Bone marrow (tissue), 2 donors: ENCODE measurements at regions not wholly inside any gene's neighbourhood (a gene's known extent, or its start where the extent isn't known, plus 50 kb on each side); places are given as distances from the start of the nearest gene placed in this dataset.

Experiments
- DNase-seq, 2 donors: peaks; one replicate each; lab custom pipeline; 2025; lab: John Stamatoyannopoulos, UW

- DNase-seq: no peak
Observed at GRCh38 chr18:40440088-40440487, 1514.9 kb upstream of the PIK3C3 start.

GRCh38 chr18:40437517-40437916 is 1517.5 kb upstream of the PIK3C3 start:
- DNase-seq: no peak

DNA sequence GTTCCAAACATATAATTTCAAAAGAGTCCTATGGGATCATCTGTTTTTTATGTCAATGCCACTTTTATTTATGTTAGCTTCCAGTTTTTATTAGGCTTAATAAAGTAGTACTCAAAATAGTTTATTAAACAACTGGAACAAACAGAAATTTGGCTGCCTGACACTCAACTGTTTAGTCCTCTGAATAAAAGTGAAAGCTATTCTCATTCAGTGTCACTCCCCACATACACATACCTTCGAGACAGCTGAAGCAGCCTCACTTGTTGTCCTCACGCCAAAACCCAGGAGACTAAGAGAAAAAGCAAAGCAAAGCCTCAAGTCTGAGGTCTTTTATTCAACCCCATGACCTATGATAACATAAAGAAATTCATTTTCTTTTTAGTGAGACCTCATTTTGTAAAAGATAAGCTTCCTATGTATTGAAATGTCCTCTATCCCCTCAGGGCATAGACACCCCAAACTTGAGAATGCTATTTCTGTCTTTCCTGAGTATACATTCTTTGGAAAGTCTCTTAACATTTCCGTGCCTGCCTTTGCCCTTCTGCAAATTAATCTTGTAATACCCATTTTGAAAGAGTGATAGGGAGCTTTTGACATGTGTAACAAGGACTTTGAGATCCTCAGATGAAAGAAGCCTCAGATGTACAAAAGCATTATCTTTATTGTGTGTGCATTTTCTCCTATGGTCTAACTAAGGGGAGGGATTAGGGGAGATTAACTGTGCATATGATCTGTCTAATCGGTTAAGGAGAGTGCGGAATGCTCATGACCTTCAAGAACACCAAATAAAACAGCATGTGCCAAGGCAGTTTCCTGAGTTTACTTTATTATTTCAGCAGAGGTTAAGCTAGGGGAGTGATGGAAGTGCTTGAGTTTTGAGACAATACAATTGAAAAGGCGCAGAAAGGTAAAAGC is 1523.7 kb upstream of the PIK3C3 start:
- no peak for DNase-seq

GRCh38 chr18:40423291-40423690 is 1531.7 kb upstream of the PIK3C3 start:
- DNase-seq: no peak

DNA sequence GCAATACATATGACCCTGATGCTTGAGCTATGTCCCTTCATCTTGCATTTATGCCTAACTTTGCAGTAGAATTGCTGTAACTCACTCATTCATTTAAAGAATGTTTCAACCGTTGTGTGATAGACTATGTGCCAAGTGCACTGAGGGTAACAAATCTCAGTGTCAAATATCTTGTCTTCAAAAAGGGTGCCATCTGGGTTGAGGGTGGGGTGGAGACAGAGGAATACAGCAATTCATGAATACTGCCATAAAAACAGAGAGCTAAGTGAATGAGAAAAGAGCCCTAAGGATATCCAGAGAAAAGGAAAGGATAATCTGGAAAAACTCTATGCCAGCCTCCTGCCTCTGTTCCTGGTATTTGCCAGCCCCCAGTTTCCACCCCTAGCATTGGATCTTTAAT is 1534.4 kb upstream of the PIK3C3 start:
- no peak for DNase-seq

DNA sequence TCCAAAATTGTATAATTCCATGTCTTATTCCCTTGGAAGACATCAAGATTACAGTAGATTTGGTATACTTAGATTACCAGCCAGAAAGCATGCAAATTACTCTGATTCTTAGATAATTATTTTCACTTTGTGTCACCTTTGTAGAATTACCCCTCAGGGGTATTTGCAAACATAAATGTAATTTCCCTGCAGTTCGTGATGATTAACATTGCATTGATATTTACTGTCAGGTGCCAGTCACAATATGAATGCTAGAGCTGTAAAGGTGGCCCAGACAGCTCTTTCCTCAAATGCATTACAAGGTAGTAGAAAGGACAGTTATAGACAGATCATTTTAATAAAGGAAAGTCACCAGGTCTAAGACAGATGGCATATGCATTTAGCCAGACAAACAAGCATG is 1537.5 kb upstream of the PIK3C3 start:
- DNase-seq: no peak

GRCh38 chr18:40415821-40416220 is 1539.2 kb upstream of the PIK3C3 start:
- no peak for DNase-seq

DNA sequence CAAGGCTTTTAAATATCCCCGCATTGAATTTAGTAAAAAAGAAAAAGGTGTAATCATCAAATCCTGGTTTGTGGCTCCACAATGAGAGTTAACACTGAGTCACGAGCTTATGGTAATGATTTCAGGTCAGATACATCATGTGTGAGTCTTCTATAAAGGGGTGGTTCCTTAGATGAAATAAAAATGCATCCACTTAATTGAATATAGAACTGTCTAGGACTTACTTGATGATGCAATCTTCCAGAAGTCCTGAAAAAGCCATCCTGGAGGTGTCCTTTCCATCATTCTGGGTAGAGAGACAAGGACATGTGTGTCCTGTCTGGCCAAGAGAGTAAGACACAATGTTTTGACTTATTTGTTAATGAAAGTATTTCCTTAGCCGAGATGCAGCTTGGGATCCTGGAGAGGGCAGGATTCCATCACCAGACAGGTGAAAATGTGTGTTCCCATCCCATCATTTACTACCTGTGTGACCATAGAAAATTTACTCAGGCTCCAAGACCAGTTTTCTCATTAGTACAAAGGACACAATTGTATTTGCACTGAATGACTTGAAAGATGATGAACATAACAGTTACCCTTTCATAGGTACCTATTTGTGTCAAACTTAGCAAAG is 1539.8 kb upstream of the PIK3C3 start:
- no peak for DNase-seq

DNA sequence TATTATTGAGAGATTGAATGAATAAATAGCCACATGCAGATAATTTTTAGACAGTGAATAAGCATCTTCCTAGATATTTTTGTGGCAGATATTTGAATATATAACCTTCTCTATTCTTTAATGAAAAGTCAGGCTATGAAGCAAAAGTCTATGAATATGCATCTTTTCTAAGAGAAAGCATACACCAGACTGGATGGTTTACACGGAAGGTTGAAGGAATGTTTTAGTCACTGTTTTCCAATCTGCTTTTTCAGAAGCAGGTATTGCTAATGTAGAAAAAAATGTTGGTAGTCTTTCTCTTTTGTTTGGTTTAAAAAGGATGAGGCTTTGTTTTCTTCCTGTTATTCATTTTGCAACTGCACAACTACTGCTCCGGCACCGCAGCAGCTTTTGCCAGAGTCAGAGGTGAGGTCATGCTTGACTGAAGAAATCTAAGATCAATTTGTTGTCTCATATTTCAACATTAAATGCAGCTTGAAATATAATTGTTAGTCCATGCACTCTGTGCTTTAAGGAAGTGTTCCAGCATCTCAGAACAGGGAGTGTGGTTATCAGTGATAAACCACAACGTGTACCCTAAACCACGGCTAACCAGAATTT is 1540.8 kb upstream of the PIK3C3 start:
- no peak for DNase-seq

GRCh38 chr18:40413160-40413559 is 1541.9 kb upstream of the PIK3C3 start:
- DNase-seq: no peak

GRCh38 chr18:40412410-40412809 is 1542.6 kb upstream of the PIK3C3 start:
- DNase-seq: no peak

- no peak for DNase-seq
Observed at GRCh38 chr18:40407909-40408308, 1547.1 kb upstream of the PIK3C3 start.

DNA sequence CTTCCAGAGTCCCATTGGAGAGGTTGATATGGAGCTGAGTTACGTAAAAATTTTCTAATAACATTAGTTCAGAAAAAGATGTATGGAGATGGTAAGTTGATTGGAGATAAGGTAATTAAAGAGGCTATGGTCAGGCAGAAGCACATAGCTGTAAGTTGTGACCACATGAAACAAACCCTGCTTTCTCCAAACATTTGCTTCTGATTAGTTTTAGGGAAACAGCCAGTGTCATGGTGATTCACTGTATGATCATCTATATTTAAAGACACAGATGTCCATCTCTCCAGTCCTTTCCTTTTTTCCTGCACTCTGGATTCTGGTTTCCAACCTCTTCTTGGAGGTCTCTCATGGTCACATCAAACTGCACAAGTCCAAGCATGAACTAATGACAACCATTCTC is 1550.8 kb upstream of the PIK3C3 start:
- no peak for DNase-seq

DNA sequence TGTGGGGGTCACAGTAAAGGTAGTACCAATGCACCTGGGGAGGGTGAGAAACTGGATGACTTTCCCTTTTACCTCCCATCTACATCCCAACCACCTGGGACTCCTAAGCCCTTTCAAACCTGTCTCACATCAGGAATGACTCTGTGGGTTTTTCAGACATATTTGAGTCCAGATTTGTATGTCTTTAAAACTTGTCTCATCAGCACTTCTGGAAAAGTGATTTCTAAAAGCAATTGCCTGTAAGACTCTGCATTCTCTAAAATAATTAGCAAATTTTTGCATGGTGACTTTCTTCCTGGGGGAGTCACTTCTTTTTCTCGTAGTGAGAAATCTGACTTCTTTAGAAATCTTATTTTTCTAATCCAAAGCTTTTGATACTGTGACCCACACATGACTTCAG is 1553.0 kb upstream of the PIK3C3 start:
- no peak for DNase-seq

DNA sequence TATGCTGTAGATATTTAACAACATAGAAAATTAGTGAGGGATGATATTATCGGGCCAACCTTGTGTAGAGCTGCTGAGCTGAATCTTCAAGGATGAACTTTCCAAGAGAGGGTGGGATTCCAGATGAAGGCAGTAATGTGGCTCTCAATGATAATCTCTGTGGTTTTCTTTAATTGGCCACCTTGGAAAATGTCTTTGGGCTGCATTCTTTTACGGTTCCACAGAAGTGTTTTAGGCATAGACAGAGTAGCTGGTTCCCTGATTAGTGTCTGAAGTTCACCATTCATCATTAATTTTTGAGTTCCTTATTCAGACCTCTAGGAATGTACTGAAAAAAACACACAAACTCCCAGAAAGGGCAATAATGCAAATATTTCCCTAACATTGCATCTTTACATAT is 1566.9 kb upstream of the PIK3C3 start:
- DNase-seq: no peak

DNA sequence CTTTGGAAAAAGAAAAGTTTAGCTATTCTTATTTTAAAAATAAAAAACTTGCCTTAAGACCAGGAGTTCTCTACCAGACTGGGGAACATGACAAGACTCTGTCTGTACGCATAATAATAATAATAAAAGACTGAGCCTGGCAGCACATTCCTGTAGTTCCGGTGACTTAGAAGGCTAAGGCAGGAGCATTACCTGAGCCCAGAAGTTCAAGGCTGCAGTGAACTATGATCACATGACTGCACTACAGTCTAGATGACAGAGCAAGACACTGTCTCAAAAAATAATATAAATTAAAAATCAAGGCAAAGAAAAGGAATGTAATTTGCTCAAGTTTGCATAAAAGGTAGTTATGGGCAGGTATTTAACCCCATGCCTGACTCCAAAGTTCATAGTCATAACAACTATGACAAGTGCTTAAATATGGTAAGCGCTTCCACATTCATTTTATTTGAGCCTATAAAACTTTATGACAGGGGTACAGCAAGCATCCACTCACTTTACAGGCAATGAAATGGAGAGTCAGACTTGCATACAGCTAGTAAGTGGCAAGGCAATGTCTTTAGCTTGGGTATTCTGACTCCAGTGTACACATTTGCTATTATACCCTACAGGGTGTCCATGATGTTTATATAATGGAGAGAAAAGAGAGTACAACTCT is 1567.8 kb upstream of the PIK3C3 start:
- DNase-seq: no peak

DNA sequence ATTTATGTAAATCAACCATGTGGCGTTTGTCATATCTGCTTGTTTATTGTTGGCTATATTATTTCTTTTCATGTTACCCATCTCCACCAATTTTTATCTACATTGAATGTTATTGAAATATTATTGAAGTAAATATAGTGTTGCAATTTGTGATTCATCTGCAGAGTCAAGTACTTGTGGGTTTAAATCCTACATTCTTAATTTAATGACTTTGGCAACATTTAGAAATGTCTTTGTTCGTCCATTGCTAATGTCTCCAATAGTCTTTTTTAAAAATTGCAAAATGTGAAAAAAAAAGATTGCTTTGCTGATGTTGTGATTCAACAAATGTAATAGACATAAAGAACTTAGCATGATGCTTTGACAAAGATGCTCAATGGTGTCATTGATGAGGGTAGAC is 1572.8 kb upstream of the PIK3C3 start:
- no peak for DNase-seq

GRCh38 chr18:40380686-40381439 is 1574.2 kb upstream of the PIK3C3 start:
- no peak for DNase-seq

- no peak for DNase-seq
Observed at GRCh38 chr18:40375837-40376236, 1579.2 kb upstream of the PIK3C3 start.

DNA sequence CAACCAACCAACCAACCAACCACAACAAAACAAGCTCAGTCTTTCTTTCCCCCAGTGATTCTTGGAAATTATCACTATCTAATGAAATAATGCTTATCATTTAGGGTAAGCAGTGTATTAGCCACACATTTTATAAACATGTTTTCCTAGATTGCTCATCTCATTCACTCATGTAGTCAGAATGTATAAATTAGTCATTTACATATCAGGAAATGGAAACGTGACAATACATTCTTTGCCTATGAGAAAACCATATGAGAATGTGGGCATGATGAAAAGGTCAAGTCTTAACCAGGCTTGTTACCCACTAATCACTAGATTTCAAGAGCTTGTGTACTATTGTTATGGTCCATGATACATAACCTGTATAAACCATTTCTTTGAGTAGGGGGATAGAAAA is 1583.4 kb upstream of the PIK3C3 start:
- DNase-seq: no peak

GRCh38 chr18:40367576-40367975 is 1587.5 kb upstream of the PIK3C3 start:
- no peak for DNase-seq

DNA sequence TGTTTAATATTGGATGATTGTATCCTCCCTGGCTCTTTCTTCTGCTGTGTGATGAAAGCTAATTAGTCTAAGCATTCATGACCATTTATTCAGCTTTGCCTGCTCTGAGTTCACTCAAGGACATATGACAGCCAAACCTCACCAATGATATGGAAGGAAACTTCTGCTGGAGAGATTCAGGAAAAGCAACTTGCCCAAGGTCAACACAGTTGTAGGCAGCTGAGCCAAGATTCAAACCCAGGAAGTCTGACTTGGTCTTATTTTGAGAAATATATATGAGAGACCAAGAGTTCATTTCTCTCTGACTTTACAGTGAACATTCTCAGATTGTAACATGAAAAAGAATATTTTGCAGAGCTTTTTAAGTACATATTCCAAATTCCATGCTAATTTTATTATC is 1588.5 kb upstream of the PIK3C3 start:
- no peak for DNase-seq
